ENCODE measurements at regions not wholly inside any gene's neighbourhood (a gene's known extent, or its start where the extent isn't known, plus 50 kb on each side); places are given as distances from the start of the nearest gene placed in this dataset.

DNA sequence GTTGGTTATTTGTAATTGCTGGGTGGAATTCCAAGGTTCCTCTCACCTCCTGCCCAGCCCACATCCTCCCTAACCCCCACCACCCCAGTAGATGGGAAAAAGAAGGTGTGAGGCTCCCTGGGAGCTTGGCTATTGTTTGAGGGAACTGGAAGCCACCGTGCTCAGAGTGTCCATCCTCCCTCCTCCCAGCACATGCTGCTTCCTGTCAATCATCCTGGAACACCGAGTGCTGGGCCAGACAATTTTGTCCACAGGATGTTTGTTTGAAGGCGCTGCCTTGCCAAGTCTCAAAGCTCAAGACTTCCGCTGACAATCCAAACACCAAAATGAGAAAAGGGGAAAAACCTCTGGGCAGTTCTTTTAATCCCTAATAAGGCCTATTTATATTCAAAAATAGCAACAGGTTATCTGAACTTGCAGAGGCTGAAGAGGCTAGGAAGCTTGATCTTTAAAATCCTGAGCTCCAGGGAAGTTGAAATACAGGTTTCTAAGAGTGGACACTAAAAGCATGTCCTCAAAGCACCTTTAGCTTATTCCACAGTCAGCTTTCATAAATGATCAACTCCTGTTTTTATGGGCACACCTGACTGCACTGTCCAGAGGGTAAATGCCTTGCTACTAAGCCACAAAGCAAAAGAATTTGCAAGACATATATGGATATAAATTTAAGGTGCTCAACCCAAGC lies 286.7 kb downstream of the NFIB start:
- Histone ChIP-seq H2AFZ (ENCODE audit: control insufficient read depth, low read depth, low read length) (no peak overlapping the region), H3K4me3 (no peak overlapping the region), H3K4me2 (ENCODE audit: control insufficient read depth, insufficient read depth) (no peak overlapping the region), H3K36me3 (ENCODE audit: control insufficient read depth in 2 of 2, insufficient read depth in 2 of 2, low read length in 1 of 2) (no peaks in the 10 kb centered on the region), H3K79me2 (ENCODE audit: control insufficient read depth, insufficient read depth, low read length) (no peaks in the 10 kb centered on the region), H3K4me1 (ENCODE audit: control insufficient read depth, insufficient read depth, low read length) (no peaks in the 10 kb centered on the region), H3K9ac (ENCODE audit: control insufficient read depth, insufficient read depth, low read length) (no peak overlapping the region), H3K27ac (ENCODE audit: control insufficient read depth, insufficient read depth) (no peak overlapping the region), H3K27me3 (replicated peaks in 1 of 2; ENCODE audit: control insufficient read depth in 2 of 2, insufficient read depth in 2 of 2, low read length in 1 of 2) (no peaks in the 10 kb centered on the region), H3K9me3 (replicated peaks; ENCODE audit: control insufficient read depth, insufficient read depth, low read length) (no peaks in the 10 kb centered on the region), H4K20me1 (ENCODE audit: control insufficient read depth, insufficient read depth) (no peaks in the 10 kb centered on the region)
- TF ChIP-seq NR2C2 (IDR thresholded peaks at IDR 0.05; ENCODE audit: borderline replicate concordance, control insufficient read depth, insufficient read length, low read depth), result no peak
- no peak for TF ChIP-seq CBFB (IDR thresholded peaks at IDR 0.05; ENCODE audit: low read depth)
- TF ChIP-seq, protein P1, sequence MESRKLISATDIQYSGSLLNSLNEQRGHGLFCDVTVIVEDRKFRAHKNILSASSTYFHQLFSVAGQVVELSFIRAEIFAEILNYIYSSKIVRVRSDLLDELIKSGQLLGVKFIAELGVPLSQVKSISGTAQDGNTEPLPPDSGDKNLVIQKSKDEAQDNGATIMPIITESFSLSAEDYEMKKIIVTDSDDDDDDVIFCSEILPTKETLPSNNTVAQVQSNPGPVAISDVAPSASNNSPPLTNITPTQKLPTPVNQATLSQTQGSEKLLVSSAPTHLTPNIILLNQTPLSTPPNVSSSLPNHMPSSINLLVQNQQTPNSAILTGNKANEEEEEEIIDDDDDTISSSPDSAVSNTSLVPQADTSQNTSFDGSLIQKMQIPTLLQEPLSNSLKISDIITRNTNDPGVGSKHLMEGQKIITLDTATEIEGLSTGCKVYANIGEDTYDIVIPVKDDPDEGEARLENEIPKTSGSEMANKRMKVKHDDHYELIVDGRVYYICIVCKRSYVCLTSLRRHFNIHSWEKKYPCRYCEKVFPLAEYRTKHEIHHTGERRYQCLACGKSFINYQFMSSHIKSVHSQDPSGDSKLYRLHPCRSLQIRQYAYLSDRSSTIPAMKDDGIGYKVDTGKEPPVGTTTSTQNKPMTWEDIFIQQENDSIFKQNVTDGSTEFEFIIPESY (IDR thresholded peaks at IDR 0.05), result no peak
- TF ChIP-seq FOXK2 (IDR thresholded peaks at IDR 0.05), result no peak
- no peak for TF ChIP-seq RCOR1 (conservative IDR thresholded peaks at IDR 0.05; ENCODE audit: low read depth, low read length)
- TF ChIP-seq, protein P2, sequence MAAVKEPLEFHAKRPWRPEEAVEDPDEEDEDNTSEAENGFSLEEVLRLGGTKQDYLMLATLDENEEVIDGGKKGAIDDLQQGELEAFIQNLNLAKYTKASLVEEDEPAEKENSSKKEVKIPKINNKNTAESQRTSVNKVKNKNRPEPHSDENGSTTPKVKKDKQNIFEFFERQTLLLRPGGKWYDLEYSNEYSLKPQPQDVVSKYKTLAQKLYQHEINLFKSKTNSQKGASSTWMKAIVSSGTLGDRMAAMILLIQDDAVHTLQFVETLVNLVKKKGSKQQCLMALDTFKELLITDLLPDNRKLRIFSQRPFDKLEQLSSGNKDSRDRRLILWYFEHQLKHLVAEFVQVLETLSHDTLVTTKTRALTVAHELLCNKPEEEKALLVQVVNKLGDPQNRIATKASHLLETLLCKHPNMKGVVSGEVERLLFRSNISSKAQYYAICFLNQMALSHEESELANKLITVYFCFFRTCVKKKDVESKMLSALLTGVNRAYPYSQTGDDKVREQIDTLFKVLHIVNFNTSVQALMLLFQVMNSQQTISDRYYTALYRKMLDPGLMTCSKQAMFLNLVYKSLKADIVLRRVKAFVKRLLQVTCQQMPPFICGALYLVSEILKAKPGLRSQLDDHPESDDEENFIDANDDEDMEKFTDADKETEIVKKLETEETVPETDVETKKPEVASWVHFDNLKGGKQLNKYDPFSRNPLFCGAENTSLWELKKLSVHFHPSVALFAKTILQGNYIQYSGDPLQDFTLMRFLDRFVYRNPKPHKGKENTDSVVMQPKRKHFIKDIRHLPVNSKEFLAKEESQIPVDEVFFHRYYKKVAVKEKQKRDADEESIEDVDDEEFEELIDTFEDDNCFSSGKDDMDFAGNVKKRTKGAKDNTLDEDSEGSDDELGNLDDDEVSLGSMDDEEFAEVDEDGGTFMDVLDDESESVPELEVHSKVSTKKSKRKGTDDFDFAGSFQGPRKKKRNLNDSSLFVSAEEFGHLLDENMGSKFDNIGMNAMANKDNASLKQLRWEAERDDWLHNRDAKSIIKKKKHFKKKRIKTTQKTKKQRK (IDR thresholded peaks at IDR 0.05; ENCODE audit: low read depth, low read length), result no peak
- TF ChIP-seq POLR2A (IDR thresholded peaks at IDR 0.05; ENCODE audit: low read depth, low read length), result no peak
- TF ChIP-seq NR2C1 (IDR thresholded peaks at IDR 0.05), result no peak
- TF ChIP-seq TARDBP (IDR thresholded peaks at IDR 0.05; ENCODE audit: borderline replicate concordance), result no peak
- TF ChIP-seq EED (IDR thresholded peaks at IDR 0.05; ENCODE audit: low read depth), result no peak
- no peak for TF ChIP-seq ASH2L (IDR thresholded peaks at IDR 0.05; ENCODE audit: borderline replicate concordance, low read depth)
- intact Hi-C loops (cut with micrococcal nuclease; ENCODE audit: unreplicated experiment), result no loop called here
- WGBS (ENCODE audit: insufficient coverage, insufficient replicate concordance, low lambda C conversion rate, missing lambda C conversion rate), result 29% methylated on average over 4 of the region's 4 CpGs
- CTCF ChIA-PET, result interaction anchor here (1.0 to 1.5 kb wide), 2 partner anchors 8 to 11 kb away, joined by 3 to 6 read pairs; no protein-coding TSS in a partner anchor
- DNase-seq (ENCODE audit: low read depth, low spot score) (no peak), ATAC-seq (no peak), FAIRE-seq (no peak)
- in situ Hi-C loops (cut with MboI), result no loop called here
- no TSS peak for BruUV-seq (replicated peaks)
- POLR2A ChIA-PET, result no interaction called here
- RAD21 ChIA-PET (ENCODE audit: unreplicated experiment), result no interaction called here
- SMC1A ChIA-PET (ENCODE audit: uncharacterized antibody, unreplicated experiment), result no interaction called here
